NCI-H69 (cell line): ENCODE measurements at regions not wholly inside any gene's neighbourhood (a gene's known extent, or its start where the extent isn't known, plus 50 kb on each side); places are given as distances from the start of the nearest gene placed in this dataset.
A peak's percentile ranks its signal among the peaks of the same experiment; 100 is the strongest.

ENCODE experiments used
- DNase-seq: peaks from one replicate; lab custom pipeline; 2025; lab: John Stamatoyannopoulos, UW

DNA sequence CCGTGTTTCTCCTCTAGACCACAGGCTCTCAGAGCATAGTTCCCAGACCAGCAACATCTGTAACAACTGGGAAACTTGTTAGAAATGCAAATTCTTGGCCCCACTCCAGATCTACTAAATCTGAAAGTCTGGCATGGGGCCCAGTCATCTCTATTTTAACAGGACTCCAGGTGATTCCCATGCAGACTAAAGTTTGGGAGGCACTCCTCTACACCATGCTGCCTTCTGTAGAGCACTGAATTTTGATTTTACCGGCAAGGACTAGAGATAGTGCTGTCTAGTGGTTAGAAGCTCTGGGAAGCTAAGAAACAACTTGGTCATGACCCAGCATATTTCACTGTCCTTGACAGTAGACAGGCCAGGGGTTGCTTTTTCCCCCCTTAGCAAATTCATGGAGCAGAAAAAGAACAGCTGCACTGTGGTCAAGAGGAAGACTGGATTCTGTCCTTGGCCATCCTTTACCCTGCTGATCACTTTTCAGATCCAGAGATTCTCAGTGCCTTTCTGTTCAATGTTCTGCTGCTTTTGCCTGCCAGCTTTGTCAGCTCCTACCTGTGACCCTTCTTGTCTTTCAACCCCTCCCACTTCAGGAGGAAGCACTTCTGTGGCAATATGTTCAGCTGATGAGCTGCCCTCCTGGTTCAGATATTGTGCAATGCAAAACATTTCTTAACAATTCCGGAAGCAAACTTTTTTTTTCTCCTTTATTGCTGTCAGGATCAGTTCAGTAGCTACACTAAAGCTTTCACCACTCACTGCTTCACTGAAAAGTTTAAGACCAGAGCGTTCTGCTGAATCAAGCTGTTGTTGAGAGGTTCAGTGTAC, 133.8 kb upstream of the NUDT4 start:
- DNase-seq: peak; percentile 51

DNA sequence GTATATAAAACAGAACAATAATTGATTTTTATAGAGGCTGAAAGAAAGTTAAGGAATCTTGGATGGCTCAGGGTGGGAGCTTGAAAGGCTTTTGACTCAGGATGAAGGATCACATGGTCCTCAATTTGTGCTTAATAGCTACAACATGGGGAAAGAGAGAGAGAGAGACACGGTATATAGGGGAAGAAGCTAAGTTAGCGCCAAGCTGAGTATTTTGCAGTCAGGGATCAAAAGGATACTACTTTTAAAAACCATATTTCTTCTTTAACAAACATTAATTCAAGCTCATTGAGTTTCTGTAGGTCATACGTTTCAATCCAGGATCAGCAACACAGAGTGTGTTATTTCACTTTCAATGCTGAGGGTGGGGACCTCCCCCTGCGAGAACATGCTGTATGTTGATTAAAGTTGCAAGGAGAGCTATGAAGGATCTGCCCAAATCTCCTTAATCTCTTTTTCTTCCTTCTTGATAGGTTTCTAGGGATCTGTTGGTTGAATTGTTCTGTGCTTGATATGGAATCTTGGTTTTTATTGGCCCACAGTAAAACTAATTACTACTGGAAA, 133.1 kb upstream of the NUDT4 start:
- no peak for DNase-seq

DNA sequence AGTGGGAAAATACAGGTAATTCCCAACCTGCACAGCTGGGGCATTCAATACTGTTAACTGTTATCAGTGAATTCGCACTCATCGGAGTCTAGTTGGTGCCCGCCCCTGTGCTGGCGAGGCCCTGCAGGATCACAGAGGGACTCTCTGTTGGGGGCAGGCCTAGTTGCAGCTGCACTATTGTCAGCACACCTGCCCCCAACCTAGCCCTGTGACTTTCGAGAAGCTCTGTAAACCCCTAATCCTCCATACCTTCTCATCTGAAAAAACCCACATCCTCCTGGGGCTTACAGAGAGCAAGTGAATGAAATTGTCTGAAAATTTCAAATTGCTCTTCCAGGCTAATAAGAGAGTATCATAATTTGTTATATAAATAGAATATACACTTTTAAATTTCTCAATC, 132.2 kb upstream of the NUDT4 start:
- DNase-seq: peak; percentile 20

DNA sequence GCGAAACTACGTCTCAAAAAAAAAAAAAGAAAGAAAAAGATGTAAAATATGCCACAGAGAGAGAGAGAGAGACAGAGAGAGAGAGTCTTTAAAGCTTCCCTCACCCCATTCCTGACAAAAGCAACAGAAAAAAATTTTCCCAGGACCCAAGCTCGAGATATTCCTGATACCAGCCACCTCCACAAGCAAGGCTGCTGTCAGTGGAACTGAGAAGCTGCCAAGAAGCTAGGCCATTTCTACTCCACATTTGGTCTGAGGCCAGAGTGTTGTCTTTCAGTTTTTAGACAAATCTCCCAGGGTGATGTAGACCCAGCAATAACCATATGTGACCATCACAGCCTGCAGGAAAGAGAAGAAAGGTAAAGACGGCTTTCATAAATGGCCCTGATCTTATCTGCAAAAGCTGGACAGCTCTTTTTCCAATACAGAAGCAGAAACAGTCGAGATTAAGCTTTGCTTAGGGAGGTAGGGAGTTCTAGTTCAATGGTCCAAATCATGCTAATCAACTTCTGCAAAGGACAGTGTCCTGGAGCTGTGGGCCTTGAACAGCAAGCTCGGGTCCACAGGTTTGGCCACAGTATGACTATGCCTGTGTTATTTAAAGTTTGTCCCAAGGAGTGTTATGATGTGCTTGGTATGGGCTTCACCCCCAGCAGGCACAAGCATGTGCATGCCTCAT, 130.3 kb upstream of the NUDT4 start:
- no peak for DNase-seq

DNA sequence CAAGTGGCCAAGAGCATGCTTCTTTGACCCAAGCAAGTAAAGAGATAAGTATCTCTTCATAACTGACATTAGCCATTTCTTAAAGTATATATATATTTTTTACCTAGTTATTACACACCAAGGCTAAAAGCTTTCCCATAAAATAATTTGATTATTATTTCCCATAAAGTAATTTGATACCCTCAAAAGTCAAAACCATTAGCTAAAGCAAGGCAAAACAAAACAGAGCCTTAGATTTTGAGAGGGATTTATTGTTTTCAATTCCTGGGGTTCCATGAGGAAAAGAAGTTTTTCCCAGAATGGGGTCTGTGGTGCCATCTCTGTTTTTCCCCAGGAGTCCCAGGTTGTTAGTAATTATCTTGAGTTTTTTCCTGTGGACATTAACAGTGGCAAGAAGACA, 125.5 kb upstream of the NUDT4 start:
- DNase-seq: no peak

DNA sequence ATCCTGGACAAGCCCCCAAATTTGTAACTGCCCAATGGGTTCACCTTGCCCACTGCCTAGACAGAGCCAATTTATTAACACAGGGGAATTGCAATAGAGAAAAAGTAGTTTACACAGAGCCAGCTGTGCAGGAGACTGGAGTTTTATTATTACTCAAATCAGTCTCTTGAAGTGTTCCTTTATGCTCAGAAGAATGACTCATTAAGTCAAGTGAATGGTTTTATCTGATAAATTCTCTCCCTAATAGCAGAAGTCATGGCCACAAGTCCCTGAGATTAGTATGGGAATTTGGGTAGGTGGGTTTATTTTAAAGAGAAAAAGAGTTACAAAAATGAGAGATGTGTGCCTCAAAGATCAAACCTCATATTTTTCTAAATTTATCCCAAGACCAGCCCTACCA, 122.8 kb upstream of the NUDT4 start:
- DNase-seq: no peak

DNA sequence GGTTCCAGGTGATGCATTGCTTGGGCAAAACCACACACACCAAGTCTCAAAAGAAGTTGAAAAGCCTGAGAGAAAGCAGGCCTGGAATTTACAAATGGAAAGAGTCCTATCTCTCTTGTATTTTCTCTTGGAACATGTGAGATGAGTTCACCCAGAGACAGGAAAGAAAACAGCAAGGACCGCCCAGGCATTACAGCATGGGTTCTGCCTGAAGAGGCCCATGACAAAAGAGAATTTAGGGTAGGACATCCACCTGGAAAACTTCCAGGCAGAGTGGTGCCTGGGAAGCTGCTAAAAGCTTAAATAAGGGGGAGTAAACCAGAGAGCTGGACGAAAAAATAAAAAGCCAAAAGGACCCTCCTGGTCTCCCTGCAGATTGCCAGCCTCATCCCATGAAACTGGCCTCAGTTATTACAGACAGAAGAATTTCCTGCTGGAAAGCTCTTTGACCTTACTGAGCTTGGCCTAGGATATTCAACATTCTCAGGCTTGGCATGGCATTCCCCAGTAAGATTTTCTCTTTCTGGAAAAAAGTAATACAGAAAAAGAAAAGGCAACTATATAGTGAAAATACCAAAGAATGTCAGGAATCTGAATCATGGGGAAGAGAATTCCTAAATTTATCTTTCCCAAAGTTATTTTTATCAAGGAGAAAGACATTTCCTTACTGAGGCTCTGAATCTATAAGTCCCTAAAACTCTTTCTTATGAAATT, 121.3 kb upstream of the NUDT4 start:
- DNase-seq: no peak

DNA sequence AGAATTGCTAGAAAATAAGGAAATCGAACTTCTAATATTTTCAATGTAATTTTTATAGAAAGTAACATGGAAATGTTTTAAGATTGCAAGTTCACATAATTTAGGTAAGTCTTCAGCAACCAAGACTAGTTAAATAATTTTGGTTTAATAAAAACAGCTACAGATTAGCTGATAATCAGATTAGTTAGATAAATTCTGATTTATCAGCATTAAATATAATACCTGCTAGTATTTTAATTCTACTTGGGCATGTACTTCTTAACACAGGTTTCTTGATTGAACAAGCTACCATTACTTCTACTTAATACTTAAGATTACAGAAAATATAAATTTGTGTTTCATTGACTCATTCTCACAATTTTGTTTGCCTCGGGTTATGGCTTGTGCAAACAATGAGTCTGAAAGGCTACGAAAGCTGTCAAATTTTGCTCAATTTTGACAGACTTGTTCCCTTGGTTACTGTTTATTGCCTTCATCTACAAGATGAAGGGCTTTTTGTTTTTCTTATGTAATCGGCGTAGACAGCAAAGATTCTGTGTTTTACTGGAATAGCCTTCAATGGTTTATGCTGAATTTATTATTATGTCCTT, 116.1 kb upstream of the NUDT4 start:
- no peak for DNase-seq

DNA sequence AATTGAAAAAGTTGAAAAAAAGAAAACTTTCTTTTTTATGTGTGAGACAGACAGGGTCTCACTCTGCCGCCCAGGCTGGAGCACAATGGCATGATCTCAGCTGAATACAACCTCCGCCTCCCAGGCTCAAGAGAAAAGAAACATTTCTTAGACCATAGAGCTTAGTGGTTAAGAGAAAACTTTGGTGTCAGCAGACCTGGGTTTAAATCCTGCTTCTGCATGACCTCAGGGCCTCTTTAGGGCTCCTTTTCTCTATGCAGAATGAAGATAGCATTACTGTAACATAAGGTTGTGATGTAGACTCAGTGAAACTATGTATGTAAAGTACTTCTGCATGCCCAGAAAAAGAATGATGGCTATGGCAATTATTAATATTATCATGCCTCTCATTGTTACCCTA, 104.7 kb upstream of the NUDT4 start:
- no peak for DNase-seq

DNA sequence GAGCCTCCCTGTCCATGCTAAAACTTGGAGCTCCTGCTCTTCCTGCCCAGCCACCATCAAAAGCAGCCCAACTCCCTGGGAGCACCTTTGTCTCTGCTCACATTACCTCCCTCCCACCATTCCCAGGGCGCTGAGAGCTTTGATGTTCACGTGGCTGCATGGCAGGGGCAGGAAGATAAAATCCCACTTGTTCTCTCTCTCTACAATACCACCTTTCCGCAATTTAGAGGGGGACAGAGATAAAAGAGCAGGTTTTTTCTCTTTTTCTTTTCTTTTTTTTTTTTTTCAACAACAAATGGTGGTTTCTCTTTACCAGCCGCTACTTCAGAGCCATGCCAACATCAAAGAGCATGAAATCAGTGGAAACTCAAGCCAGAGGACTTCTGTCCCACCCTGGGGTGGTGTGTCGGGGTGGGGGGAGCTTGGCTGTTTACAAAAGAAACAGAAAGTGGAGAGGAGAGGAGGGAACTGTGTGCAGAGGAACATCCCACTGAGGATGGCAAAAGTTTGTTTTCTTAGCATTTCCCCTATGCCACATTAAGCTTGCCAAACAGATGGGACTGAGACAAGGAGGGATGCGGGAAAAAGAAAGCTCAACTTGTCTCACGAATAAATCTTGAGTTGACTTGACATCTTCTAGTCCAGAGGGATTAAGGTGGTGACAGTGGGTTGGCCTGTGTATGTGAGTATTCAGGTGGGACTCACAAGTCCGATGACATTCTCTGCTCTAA, 103.7 kb upstream of the NUDT4 start:
- DNase-seq: peak; percentile 5

DNA sequence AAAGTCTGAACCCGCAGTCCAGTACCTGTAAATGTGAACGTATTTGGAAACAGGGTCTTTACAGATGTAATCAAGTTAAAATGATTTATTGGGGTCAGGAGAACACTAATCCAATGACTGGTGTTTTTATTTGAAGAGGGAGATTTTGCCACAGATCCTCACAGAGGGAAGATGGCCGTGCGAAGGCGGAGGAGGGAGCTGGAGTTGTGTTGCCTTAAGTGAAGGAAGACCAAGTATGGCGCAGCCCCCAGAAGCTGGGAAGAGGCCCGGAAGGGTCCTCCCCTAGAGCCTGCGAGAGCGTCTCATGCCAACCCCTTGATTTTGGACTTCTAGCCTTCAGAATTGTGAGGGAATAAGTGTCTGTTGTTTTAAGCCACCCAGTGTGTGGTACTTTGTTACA, 102.8 kb upstream of the NUDT4 start:
- DNase-seq: no peak

DNA sequence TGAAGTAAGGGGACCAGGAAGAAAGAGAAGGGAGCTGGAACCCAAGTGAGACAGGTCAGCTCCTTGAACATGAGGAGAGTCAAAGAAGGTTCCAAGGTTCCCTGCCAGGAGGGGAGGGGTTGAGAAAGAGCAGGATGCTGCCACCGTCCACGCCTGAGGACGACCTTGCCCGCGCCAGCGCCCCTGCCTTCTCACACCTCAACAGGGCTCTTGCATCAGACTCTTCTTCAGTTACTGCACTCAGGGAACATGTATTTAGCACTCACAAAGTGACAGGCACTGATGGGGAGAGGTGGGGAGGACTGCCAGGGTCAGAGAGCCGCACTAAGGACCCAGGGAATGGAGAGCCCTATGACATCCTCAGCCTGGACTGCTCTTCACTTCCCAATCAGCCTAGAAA, 102.1 kb upstream of the NUDT4 start:
- DNase-seq: no peak

DNA sequence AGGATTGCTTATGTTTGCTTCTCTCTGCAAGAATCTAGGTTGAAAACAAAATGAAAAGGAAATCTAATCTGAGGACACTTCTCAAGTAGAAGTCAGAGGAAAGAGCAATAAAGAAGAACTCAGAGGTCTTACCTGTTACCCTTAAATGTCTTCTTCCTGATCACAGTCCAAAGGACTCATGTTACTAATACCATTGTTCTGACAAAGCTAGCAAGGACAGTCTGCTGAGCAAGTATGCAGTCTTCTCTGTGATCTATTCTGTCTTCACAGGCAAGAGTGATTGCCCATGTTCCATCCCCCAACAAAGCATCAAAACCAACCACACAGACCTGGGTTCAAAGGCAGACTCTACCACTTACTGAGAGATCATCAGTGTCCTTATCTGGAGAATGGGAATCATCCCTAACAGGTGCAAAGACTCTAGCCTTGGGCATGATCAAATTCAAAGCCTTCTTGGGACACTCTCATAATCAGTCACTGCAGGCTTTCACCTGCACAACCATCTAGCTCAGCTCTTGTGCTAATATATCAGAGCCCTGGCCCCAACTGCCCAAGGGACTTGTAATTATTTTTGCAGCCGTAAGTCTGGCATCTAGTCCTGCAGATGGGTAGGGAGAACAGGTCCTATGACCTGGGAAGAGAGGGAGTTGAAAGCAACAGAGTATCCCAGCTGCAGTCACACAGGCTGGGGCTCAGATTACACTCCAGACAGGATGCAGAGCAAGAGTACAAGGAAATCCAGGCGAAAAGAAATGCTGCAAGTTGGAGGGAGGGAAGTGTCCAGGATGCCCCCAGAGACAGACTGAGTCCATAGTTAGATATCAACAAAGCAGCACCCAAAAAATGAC, 97.9 kb upstream of the NUDT4 start:
- DNase-seq: peak; percentile 53

DNA sequence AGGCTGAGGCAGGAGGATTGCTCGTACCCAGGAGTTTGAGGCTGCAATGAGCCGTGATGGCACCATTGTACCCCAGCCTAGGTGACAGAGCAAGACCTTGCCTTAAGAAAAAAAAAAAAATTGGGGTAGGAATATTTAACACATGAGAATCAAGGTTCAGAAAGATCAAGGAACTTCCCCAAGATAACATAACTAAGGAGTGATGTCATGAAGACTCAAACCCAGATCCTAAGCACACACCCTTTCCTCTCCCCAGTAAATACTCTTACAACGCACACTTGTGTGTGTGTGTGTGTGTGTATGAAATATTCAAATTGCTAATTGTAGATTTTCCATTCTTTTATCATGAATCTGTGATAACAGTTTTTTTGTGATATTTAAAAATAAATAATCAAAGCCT, 90.6 kb upstream of the NUDT4 start:
- no peak for DNase-seq

DNA sequence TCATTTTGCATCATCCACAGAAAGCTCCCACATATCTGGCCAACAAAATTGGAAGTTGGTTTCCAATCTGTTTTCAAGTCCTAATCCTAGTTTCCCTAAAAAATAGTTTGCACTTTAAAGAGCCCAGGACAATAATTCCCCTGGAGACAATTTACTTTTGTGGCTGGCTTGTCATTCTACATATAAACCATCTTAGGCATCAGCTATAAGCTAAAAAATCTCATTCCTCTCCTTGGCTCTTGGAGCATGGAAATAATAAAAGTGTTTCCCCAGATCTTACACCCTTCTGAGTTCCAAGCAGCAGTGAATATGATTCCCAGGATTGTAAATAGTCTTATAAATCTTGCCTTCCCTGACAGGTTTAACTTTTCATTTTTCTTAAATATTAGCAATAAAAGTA, 89.1 kb upstream of the NUDT4 start:
- no peak for DNase-seq

DNA sequence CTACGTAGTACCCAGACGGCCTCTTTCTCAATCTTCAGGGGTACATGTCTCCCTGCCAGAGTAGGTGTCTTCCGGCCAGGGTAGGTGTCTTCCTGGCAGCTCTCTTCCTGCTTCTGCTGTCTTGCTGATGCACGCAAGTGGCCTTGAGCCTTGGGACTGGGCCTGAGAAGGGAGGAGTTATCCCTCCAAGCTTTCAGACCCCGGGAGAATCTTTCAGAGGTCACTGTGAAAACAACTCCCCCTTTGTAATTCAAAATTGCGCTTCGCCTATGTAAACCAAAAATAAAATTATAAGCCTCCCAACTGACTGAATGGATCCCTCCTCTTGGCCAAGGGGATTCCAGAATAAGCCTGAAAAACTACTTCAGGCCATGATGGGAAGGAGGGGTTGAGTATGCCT, 87.3 kb upstream of the NUDT4 start:
- no peak for DNase-seq

DNA sequence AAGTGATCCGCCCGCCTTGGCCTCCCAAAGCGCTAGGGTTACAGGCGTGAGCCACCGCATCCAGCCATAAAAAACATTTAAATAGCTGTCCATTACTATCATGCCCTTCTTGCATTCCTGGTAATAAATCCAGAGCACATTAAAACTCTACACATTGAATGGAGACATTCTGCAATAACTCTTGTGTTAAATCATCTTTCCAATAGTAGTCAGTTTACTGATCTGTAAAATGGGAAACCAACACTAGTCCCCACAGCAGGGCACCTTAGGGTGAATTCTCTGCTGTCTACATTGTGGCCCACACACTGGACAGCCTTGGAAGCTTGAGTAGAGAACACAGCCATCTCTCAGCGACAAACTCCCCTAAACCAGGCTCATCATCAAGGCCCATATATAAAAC, 85.5 kb upstream of the NUDT4 start:
- no peak for DNase-seq

DNA sequence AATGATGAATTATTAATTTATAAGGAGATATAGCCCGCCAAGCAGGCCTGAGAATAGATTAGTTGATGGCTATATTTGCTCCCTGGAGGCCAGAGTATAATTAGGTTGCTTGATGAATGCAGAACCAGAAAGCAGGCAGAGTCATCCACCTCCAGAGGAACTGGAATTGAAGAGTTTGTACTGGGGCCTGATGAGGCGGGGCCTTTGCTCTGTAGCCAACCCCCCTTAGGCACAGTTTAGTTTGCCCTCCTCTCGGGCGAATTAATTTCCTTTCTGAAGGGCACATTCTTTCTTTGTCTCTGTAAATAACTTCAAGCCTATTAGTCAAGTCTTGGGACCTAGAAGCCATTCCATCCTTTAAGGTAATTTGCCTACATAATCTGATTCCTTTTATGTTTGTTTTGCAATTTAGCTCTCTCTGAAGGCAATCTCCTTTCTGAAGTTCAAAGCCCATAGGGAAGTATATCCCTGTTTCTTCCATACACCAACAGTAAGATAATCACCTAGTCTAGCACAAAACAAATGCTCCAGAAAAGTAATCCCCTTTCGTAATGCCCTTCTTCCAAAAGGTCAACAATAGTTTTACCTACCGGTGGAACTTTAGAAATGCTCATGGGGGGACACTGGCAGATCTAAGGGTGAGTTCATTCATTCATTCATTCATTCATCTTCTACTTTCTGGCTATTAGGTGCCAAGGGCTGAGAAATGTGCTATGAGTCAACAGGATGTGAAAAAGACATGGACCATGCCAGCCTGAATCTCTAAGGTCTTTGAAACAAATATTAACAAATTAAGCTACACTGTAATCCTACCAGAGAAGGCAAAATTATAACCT, 84.8 kb upstream of the NUDT4 start:
- DNase-seq: peak; percentile 27

DNA sequence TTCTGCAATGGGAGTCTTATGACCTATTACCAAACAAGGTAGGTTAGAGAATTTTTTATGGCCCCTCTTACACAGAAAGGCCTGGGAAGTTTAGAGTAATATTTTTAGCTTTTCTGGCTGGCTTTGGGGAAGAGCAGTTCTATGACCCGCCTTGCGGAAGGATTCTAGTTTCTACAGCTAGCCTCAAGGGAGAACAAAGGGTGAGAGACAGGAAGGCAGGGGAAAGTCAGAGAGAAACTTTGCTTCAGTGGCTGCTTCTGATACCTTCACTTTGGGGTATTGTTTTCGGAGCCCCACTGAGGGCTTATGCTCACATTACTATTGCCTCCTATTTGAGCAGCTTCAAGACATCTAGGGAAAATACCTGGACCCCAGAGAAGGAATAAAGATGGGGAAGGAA, 80.7 kb upstream of the NUDT4 start:
- no peak for DNase-seq

DNA sequence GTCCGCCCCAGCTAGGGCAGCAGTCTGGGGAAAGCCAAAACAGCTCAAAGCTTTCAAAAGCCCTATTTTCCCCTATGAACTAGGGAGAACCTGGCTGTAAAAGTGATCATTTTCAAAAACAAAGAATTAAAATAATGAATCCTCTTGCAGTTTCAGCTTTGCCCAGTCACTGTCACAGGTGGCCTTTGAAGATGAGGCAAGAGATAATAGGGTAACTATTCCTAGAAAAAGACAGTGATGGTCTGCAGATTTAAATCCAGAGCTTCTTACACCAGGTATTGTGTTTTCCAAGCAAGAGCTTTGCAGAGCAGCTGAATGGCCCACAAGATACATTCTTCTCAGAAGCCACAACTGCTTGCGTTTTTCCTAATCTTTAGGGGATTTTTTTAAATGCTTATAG, 80.2 kb upstream of the NUDT4 start:
- no peak for DNase-seq
